Mucosa of descending colon (tissue), 3 donors: ENCODE measurements at regions not wholly inside any gene's neighbourhood (a gene's known extent, or its start where the extent isn't known, plus 50 kb on each side); places are given as distances from the start of the nearest gene placed in this dataset.

Source experiments
- ATAC-seq: fragments of 200-7000 bp; cut with Tn5 transposase; one replicate; pipeline ENCODE4 v1.9.1; 2020; ENCODE audit warnings: mild to moderate bottlenecking, moderate library complexity
- DNase-seq, 3 donors: peaks; one replicate each; pipeline ENCODE4 v3.0.0-alpha.2; 2020
- H3K36me3 ChIP-seq: fragments of 200-600 bp; one replicate; pipeline ENCODE4 v1.8.0; 2021; ENCODE audit warnings: low read depth, mild to moderate bottlenecking
- H3K4me1 ChIP-seq: fragments of 200-600 bp; one replicate; pipeline ENCODE4 v1.8.0; 2021; ENCODE audit warnings: low read depth, mild to moderate bottlenecking
- H3K4me3 ChIP-seq: fragments of 200-600 bp; one replicate; pipeline ENCODE4 v1.8.0; 2021; ENCODE audit warnings: mild to moderate bottlenecking
- H3K9me3 ChIP-seq: fragments of 200-600 bp; one replicate; pipeline ENCODE4 v1.8.0; 2021; ENCODE audit warnings: mild to moderate bottlenecking
- intact Hi-C, 2 donors: fragments of 100-400 bp; cut with DNase I in 1 of 2; cut with micrococcal nuclease in 1 of 2; formaldehyde crosslinking; loops; one replicate each; pipeline versions ENCODE4 v1.11.0 to v1.11.1; 2022; cut with DNase I, micrococcal nuclease
- TF ChIP-seq, protein P1 (sequence below): fragments of 200-600 bp; IDR thresholded peaks from one replicate; pipeline ENCODE4 v1.8.0; 2022; ENCODE audit warnings: antibody characterized with exemption, mild to moderate bottlenecking
- donor health status: DM: no; HTN: no; CAD: no; lungs with moderate emphysema.
- donor health status: DM: no; HTN: no; CAD: no.
- donor health status: DM: no; HTN: yes; CAD: no.

DNA sequence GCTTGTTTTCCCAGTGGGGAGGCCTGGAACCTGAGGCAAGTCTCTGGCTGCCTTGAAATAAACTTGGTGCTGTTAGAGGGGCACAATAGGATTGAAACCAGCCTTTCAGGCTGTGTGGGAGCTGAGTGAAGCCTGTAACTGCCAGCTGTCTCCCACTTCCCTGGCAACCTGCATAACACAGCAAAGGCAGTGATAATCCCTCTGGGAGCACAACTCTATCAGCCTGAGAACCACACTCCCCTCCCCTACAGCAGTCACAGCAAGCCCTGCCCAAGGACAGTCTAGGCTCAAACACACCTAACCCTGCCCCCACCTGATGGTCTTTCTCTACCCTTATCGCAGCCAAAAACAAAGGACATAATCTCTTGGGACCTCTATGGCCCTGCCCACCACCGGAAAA lies 683.8 kb upstream of the ATXN8OS start:
- intact Hi-C loops, result no loop called here
- Histone ChIP-seq H3K36me3 (no peaks in the 10 kb centered on the region), H3K9me3 (peaks cover 25% of the 10 kb centered on the region), H3K4me3 (no peak overlapping the region), H3K4me1 (no peaks in the 10 kb centered on the region)
- no peak for DNase-seq
- TF ChIP-seq, protein P1, sequence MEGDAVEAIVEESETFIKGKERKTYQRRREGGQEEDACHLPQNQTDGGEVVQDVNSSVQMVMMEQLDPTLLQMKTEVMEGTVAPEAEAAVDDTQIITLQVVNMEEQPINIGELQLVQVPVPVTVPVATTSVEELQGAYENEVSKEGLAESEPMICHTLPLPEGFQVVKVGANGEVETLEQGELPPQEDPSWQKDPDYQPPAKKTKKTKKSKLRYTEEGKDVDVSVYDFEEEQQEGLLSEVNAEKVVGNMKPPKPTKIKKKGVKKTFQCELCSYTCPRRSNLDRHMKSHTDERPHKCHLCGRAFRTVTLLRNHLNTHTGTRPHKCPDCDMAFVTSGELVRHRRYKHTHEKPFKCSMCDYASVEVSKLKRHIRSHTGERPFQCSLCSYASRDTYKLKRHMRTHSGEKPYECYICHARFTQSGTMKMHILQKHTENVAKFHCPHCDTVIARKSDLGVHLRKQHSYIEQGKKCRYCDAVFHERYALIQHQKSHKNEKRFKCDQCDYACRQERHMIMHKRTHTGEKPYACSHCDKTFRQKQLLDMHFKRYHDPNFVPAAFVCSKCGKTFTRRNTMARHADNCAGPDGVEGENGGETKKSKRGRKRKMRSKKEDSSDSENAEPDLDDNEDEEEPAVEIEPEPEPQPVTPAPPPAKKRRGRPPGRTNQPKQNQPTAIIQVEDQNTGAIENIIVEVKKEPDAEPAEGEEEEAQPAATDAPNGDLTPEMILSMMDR, result no peak
- no peak for ATAC-seq

DNA sequence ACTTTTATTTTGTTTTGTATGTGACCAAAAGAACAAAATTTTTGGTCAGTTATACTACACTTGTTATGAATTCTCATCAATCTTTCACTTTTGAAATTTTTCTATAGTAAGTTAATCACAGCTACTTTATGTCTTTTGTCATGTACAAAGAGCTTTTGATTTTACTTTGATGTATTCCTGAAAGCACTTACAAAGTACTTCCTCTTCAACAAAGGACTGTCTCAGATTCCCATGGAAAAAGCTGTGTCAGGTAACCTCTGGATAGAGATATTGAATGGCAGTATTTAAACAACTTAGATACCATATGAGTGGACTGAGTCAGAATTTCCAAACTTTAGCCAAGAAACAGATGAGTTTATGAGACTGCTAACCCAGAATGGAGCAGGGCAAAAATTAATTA lies 689.3 kb upstream of the ATXN8OS start:
- H3K36me3 ChIP-seq, result no peaks in the 10 kb centered on the region
- DNase-seq (no peak), ATAC-seq (no peak)
- H3K4me3 ChIP-seq, result no peak overlapping the region
- H3K4me1 ChIP-seq, result no peaks in the 10 kb centered on the region
- TF ChIP-seq, protein P1, result no peak
- peaks cover 10% of the 10 kb centered on the region for H3K9me3 ChIP-seq
- intact Hi-C loops, result no loop called here

- intact Hi-C loops, result no loop called here
- Histone ChIP-seq H3K4me1 (no peaks in the 10 kb centered on the region), H3K9me3 (no peaks in the 10 kb centered on the region), H3K4me3 (no peak overlapping the region), H3K36me3 (no peaks in the 10 kb centered on the region)
- TF ChIP-seq, protein P1, result no peak
- ATAC-seq (no peak), DNase-seq (no peak)
These were observed 696.9 kb upstream of the ATXN8OS start for GRCh38 chr13:69410761-69411160.

GRCh38 chr13:69391756-69392155 lies 715.9 kb upstream of the ATXN8OS start:
- DNase-seq (no peak), ATAC-seq (no peak)
- TF ChIP-seq, protein P1, result no peak
- intact Hi-C loops, result no loop called here
- no peaks in the 10 kb centered on the region for H3K4me1 ChIP-seq
- H3K4me3 ChIP-seq, result no peak overlapping the region
- no peaks in the 10 kb centered on the region for H3K36me3 ChIP-seq
- H3K9me3 ChIP-seq, result no peaks in the 10 kb centered on the region

DNA sequence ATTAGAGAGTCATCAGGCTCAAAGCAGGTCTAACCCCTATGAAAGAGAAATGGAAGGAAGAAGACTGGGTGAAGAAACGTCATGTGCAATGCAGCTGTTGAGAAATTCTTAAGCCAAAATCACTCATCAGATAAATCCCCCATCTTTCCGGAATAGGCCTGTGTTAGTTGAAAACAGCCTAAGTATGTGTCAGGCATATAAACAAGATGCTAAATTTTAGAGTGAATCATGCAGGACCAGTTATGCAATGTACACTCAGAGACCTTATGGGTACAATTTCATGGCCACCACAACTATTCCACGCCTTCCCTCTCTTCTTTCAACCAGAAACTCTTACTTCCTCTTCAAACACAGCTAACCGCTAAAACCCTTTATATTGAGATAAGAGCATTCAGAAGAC lies 717.7 kb upstream of the ATXN8OS start:
- TF ChIP-seq, protein P1, result no peak
- H3K4me3 ChIP-seq, result no peak overlapping the region
- DNase-seq (no peak), ATAC-seq (no peak)
- no peaks in the 10 kb centered on the region for H3K36me3 ChIP-seq
- H3K9me3 ChIP-seq, result no peaks in the 10 kb centered on the region
- intact Hi-C loops, result no loop called here
- no peaks in the 10 kb centered on the region for H3K4me1 ChIP-seq

GRCh38 chr13:69373747-69374425 lies 733.7 kb upstream of the ATXN8OS start:
- TF ChIP-seq, protein P1, result no peak
- intact Hi-C loops, result no loop called here
- ATAC-seq, result no peak
- Histone ChIP-seq H3K36me3 (no peaks in the 10 kb centered on the region), H3K4me3 (no peak overlapping the region), H3K9me3 (no peaks in the 10 kb centered on the region), H3K4me1 (no peaks in the 10 kb centered on the region)
- no peak for DNase-seq
